SK-N-MC (cell line): ENCODE measurements at regions not wholly inside any gene's neighbourhood (a gene's known extent, or its start where the extent isn't known, plus 50 kb on each side); places are given as distances from the start of the nearest gene placed in this dataset.

Experiments used
- EZH2 ChIP-seq: fragments of 200-600 bp; sonication (generic); IDR thresholded peaks from one replicate; pipeline ENCODE4 v1.6.1; 2017; ENCODE audit warnings: antibody characterized with exemption
- POLR2AphosphoS5 ChIP-seq: IDR thresholded peaks from 2 replicates; pipeline ENCODE4 v1.6.1; 2012; ENCODE audit warnings: mild to moderate bottlenecking, low read depth, low read length, borderline replicate concordance

DNA sequence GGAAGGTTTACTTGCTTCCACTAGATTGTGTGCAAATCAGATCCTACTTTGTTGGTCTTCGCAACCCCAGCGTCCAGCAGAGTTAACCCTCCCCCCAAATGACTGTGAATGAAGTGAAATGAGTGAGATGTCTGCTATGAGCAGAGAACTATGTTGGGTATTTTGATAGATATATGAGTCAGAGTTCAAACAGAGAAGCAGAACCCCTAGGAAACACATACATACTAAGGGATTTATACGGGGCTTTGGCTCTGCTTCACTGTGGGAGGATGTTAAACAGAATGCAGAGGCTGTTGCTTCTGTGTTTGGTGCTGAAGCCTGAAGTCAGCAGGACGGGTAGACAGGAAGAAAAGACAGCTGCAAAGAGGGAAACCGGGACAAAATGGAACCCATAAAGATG lies 197.0 kb downstream of the MZT1 start:
- TF ChIP-seq POLR2AphosphoS5: no peak
- TF ChIP-seq EZH2: no peak
